AG08395 (cell line): ENCODE measurements at regions not wholly inside any gene's neighbourhood (a gene's known extent, or its start where the extent isn't known, plus 50 kb on each side); places are given as distances from the start of the nearest gene placed in this dataset.
"Not testable (repeated sequence)": the region's sequence is repeated elsewhere in the genome, so short reads cannot be mapped to it uniquely, and the experiment has no call there.

ENCODE experiments used
- DNase-seq: peaks from one replicate; pipeline ENCODE4 v3.0.0; 2012; ENCODE audit warnings: mixed read lengths, low spot score

DNA sequence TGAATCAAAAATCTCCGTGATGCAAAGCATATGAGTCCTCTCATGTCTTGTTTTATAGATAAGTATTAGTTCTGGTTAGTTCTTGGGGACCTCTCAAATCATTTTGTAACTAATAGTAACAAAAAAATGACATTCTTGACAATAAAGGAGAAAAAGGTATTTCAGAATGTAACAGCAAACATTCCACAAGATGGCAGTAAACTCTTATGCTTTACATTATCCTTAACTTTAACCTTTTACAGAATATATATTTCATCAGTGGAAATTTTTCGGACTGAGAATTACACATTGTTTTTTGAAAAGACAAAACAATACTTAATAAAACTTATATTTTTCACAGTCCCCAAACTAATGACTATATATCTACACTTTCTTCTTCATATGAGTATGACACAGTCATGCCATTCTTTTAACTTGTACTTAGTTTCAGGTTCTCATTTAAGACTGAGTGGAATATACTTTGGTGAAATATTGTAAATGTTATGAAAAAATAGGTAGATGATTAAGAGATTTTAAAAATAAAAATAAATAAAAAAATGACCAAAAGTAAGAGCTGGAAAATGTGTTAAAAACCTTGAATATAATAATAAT is 142.9 kb upstream of the NXPH2 start:
- DNase-seq, result peak; percentile 4

DNA sequence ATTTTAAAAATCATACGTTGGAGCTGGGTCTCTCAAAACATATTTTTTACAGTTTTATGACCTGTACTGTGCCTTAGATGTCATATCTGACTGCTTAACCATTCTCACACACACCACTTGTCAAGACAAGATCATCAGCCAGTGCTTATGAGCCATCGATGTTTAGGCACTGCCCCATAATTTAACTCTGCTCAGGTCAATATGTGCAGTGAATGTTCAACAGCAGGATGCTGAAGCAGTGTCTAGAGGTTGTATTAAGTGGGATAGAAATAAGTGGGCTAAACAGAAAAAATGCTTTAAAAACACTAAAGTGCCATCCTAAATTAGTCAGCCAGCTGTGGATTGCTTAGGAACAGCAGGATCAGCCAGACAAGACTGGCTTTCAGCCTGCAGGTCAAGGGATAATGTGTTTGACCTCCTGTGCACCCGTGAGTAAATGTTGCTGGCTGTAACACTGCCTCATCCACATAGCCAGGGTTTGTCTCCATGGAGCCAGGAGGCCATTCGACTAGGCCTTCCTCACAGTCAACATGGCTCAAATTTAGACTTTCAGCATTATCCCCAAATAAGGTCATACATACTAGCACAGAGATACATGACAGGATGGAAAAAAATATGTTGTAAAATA is 139.0 kb upstream of the NXPH2 start:
- DNase-seq, result no peak

GRCh38 chr2:138910427-138910826 is 130.2 kb upstream of the NXPH2 start:
- DNase-seq, result no peak

DNA sequence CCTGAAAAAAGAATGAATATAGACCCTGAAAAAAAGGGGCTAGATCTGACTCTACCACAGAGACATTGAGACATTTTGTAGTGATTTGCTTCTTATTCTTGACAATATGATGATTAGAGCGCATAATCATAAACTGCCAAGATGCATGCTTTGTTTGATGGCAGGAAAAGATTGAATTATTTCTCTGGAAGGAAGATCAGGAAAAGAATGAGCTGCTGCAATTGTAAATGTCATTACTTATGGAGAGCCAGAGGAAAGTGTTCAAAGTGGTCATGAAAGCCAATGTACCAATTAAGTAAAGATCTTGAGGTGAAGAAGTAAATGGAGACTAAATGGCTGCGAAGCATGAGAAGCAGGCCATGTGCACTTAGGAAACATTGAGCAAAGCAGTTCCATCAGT is 126.4 kb upstream of the NXPH2 start:
- DNase-seq, result no peak

- no peak for DNase-seq
These were observed 122.2 kb upstream of the NXPH2 start for GRCh38 chr2:138902239-138902871.

DNA sequence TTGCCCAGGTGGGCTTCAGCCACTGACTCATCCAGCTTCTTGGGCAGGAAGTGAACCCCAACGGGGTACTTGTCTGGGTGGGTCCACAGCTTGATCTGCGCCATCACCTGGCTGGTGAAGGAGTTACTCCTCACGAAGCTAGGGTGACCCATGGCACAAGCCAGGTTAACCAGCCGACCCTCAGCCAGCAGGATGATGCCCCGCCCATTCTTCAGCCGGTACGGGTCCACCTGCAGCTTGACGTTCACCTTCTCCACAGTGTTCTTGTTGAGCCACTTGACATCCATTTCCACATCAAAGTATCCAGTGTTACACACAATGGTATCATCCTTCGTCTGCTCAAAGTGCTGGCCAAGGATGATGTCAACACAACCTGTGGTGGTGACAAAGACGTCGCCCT is 121.3 kb upstream of the NXPH2 start:
- DNase-seq, result no peak

GRCh38 chr2:138898855-138899254 is 118.7 kb upstream of the NXPH2 start:
- DNase-seq, result no peak

GRCh38 chr2:138897274-138897673 is 117.1 kb upstream of the NXPH2 start:
- DNase-seq, result no peak

DNA sequence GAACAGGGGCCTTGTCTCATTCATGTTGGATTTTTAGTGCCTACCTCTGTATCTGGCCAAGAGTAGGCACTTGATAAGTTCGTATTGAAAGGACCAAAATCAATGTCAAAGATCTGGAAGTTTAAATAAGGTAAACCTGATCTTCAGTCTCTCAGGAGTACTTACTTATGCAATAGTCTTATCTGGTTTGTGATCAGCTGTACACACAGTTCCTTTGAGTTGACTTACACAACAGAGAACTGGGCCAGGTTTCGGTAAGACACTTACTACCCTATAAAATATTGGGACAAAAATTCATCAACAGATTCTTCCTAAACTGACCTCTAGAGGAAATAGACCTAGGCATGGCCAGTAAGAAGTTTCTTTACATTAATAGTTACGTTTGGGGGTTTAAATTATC is 113.6 kb upstream of the NXPH2 start:
- DNase-seq, result no peak

DNA sequence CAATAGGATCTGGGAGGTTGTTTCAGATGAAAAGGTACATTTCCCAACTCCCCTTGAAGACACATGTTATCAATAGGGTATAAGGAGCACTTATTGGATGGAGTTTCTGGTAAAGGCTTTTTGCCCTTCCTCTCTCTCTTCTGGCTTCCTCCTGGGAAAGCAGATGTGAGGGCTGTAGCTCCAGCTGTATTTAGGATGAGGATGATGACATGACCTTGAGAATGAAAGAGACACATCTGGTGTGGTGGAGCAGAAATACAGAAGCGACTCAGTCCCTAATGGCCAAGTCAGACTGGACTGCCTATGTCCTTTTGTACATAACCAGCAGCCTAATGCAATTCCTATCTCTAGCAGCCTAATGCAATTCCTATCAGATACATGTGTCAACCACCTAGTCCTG is 100.9 kb upstream of the NXPH2 start:
- no peak for DNase-seq

DNA sequence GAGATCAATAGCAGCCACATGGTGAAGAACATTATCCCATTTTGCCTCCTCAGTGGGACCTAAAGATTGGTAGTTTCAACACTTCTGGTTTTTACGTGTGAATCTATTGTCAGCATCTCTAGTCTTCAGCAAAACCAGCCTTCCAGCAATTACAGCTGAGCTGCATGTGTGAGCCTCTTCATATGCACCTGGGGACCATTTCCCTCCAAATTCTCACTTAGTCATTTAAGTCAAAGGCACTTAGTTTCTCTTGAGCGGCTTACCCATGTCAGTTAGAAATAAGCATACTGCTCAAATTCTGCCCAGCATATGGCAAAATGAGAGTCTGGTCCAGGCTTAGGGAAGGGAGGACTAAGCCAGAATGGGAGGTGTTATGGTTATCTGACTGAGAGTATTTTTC is 99.7 kb upstream of the NXPH2 start:
- no peak for DNase-seq

GRCh38 chr2:138877421-138877820 is 97.2 kb upstream of the NXPH2 start:
- no peak for DNase-seq

GRCh38 chr2:138874251-138874650 is 94.1 kb upstream of the NXPH2 start:
- DNase-seq, result no peak

DNA sequence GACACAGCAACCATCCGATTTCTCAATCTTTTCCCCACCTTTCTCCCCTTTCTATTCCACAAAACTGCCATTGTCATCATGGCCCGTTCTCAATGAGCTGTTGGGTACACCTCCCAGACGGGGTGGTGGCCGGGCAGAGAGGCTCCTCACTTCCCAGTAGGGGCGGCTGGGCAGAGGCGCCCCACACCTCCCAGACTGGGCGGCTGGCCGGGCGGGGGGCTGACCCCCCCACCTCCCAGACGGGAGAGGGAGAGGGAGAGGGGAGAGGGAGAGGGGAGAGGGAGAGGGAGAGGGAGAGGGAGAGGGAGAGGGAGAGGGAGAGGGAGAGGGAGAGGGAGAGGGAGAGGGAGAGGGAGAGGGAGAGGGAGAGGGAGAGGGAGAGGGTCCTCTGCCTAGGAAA is 91.9 kb upstream of the NXPH2 start:
- DNase-seq, result not testable (repeated sequence)

DNA sequence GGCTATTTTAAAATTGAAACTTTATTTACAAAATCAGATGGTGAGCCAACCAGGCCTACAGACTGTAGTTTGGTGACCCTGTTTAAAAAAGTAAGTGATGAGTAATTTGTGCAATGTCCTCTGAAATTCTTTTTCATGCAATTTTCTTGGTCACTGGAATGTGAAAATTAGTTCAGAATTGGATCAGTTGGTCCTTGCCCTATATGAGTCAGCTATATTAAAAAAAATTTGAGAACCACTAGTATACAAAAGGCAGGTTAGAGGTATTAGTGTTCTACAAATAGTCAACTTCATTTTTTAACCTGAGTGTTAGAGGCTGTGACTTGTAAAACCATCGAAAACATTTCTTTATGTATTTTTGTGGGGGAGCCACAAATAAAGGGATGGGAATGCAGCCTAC is 91.1 kb upstream of the NXPH2 start:
- no peak for DNase-seq

DNA sequence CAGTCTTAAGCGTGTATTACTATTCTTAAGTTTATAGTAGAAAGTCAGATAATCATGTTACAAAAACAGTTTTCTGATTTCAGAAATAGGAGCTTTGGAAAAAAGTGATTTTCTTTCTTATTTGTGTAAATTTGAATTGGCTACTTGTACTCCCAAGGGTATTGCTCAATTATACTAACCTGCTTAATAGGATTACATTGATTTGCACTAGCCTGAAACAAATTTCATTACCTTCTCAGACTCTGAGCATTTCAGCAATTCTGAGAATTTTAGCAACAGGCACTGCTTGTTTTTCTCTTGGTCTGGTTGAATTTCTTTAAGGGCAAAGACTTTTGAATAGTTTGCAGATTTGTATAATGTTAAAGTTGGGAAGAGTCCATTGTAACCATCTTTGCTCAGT is 87.2 kb upstream of the NXPH2 start:
- no peak for DNase-seq

DNA sequence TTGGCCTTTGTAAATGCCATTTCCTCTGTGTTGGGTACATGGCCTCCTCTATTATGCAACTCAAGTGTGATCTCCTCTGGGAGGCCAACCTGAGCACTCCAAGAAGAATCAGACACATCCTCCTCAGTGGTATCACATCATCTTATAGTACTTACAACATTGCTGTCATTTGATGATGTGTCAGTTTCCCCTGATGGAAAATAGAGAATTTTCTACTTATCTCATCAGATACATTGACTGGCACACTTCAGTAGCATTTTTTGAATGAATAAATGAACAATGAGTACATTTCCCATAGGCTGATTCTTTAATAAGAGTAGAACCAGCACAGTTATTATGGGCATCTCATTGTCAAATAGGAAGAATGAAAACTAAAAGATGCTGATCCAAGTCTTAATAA is 86.6 kb upstream of the NXPH2 start:
- no peak for DNase-seq

- DNase-seq, result no peak
These were observed 73.6 kb upstream of the NXPH2 start for GRCh38 chr2:138853761-138854160.

GRCh38 chr2:138853296-138853695 is 73.1 kb upstream of the NXPH2 start:
- no peak for DNase-seq

DNA sequence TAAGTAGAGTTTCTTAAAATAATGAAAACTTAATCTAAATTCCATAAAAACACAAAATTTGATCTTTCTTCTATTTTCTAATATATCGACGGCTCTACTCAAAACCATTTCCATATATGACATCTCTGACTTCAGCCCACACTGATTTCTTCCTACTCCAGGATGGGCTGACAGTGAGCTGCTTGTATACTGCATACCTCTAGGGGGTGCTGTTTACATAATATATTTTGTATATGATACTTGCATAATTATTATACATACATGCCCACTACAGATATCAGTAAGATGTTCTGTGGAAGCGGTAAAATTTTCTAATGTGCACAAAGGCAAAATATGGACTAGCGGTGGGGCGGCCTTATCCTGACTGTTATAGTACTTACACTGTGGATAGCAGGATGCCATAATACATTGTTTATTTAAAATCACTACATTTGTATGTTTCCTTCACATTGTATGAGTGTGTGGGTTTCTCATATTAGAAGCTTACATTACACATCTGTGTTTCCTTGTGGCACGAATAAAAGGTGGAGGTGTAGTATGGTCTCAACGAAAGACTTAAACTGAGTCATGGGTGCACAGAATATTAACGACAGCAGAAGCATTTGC is 66.1 kb upstream of the NXPH2 start:
- DNase-seq, result peak; percentile 28

GRCh38 chr2:138842341-138842740 is 62.2 kb upstream of the NXPH2 start:
- no peak for DNase-seq

DNA sequence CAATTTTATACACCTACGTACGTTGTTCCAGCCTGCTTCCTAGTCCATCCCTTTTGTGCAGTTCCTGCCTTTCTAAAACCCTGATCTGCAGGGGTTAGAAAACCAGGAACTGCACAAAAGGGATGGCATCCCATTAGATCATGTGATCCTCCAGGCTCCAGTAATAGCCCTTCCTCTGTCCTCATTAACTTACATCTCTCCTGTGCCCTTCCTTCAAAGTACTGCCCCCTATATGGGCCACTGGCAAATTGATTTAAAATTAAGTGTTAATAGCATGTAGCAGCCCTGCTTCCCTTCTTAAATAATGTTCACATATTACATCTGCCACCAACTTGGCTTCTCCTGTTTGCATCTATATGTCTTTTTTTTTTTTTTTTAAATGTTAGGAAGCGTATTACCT is 61.3 kb upstream of the NXPH2 start:
- no peak for DNase-seq

- no peak for DNase-seq
These were observed 58.8 kb upstream of the NXPH2 start for GRCh38 chr2:138838851-138839620.
